ENCODE measurements at regions not wholly inside any gene's neighbourhood (a gene's known extent, or its start where the extent isn't known, plus 50 kb on each side); places are given as distances from the start of the nearest gene placed in this dataset.

DNA sequence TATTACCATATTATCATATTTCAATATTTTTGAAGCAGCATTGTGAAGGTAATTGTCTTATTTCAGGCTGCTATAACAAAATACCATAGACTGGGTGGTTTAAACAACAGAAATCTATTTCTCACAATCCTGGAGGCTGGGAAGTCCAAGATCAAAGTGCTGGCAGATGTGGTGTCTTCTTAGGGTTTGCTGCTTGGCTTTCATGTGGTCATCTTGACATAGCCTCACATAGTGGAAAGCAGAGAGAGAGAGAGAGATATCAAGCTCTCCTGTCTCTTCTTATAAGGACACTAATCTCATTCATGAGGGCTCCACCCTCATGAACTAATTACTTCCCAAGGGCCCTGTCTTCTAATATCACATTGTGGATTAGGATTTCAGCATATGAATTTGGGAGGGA lies 119.7 kb upstream of the NUDT6 start:
- TF ChIP-seq SMC3 (IDR thresholded peaks at IDR 0.05): no peak
- TF ChIP-seq POLR2A (IDR thresholded peaks at IDR 0.05; ENCODE audit: low read length): no peak
- no peak for TF ChIP-seq CBX2 (IDR thresholded peaks at IDR 0.05; ENCODE audit: borderline replicate concordance, low read depth)
- no peak for TF ChIP-seq MAFK (IDR thresholded peaks at IDR 0.05; ENCODE audit: partially characterized antibody)
- TF ChIP-seq, protein P1, sequence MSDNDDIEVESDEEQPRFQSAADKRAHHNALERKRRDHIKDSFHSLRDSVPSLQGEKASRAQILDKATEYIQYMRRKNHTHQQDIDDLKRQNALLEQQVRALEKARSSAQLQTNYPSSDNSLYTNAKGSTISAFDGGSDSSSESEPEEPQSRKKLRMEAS (IDR thresholded peaks at IDR 0.05): no peak
- no peak for TF ChIP-seq RNF2 (IDR thresholded peaks at IDR 0.05; ENCODE audit: borderline replicate concordance, low read depth)
- TF ChIP-seq GATA3 (IDR thresholded peaks at IDR 0.05; ENCODE audit: borderline replicate concordance): no peak
- TF ChIP-seq, protein P2, sequence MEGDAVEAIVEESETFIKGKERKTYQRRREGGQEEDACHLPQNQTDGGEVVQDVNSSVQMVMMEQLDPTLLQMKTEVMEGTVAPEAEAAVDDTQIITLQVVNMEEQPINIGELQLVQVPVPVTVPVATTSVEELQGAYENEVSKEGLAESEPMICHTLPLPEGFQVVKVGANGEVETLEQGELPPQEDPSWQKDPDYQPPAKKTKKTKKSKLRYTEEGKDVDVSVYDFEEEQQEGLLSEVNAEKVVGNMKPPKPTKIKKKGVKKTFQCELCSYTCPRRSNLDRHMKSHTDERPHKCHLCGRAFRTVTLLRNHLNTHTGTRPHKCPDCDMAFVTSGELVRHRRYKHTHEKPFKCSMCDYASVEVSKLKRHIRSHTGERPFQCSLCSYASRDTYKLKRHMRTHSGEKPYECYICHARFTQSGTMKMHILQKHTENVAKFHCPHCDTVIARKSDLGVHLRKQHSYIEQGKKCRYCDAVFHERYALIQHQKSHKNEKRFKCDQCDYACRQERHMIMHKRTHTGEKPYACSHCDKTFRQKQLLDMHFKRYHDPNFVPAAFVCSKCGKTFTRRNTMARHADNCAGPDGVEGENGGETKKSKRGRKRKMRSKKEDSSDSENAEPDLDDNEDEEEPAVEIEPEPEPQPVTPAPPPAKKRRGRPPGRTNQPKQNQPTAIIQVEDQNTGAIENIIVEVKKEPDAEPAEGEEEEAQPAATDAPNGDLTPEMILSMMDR (IDR thresholded peaks at IDR 0.05): no peak
- TF ChIP-seq SREBF2 (IDR thresholded peaks at IDR 0.05): no peak
- no peak for TF ChIP-seq ZFP36 (IDR thresholded peaks at IDR 0.05; ENCODE audit: borderline replicate concordance, partially characterized antibody)
- TF ChIP-seq REST (IDR thresholded peaks at IDR 0.05): no peak
